Urothelium cell line (cell line): ENCODE measurements at regions not wholly inside any gene's neighbourhood (a gene's known extent, or its start where the extent isn't known, plus 50 kb on each side); places are given as distances from the start of the nearest gene placed in this dataset.

Experiments
- DNase-seq: peaks from one replicate; pipeline ENCODE4 v3.0.0; 2011; ENCODE audit warnings: low spot score, mixed read lengths
- FAIRE-seq: peaks from 2 replicates; lab custom pipeline; 2011; peaks lifted over from hg19 to GRCh38; lab: Jason Lieb, UNC

DNA sequence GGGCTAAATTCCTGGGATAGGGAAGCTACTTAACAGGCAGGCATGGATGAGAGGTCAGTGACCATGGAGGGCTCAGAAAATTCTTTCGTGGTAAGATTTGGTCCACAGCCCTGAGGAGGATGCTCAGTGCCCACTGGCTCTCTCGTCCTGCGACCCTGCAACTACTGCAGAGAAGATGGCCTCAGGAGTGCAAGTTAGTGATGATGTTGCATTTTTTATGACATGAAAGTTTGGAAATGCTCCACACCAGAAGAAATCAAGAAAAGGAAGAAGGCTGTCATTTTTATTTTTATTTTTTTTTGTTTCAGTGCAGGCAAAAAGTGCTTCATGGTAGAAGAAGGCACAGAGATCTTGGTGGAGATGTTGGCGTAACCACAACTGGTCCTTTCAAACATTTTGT lies 238.6 kb upstream of the PARD3B start:
- FAIRE-seq (no peak), DNase-seq (no peak)

DNA sequence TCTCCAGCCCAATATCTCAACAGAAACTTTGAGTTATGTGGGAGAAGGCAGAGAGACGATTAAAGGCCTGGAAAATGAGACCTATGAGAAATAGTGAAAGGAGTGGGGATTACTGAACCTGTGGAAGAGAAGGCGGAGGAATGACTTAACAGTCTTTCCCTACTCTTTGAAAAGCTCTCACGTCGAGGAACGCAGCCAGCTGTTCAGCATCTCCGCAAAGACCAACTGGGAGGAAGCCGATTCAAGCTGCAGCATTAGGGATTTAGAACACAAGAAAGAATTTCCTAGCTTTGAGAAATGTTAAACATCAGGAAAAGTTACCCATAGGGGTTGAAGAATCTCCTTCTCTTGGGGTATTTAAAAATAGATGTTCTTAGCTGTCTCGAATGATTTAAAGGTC lies 233.2 kb upstream of the PARD3B start:
- FAIRE-seq (no peak), DNase-seq (no peak)

DNA sequence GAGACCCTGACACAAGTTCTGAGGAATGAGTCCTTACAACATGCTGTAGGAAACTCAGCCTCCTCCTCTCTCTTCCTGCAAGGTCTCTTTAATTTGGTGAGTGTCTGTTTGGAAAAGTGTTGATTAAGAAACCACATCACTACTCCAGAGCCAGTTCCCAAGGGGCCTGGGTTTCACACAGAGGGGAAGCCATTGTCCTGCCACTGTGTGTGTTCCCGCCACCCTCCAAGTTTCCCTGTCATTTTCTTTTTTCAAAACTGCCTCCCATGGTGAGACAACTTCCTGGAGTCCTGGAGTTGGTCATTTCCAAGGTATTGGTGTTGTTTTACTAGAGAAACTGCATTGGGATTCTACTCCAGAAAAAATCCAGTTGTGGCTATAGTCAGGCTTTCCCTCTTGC lies 232.0 kb upstream of the PARD3B start:
- DNase-seq, result no peak
- FAIRE-seq, result no peak

DNA sequence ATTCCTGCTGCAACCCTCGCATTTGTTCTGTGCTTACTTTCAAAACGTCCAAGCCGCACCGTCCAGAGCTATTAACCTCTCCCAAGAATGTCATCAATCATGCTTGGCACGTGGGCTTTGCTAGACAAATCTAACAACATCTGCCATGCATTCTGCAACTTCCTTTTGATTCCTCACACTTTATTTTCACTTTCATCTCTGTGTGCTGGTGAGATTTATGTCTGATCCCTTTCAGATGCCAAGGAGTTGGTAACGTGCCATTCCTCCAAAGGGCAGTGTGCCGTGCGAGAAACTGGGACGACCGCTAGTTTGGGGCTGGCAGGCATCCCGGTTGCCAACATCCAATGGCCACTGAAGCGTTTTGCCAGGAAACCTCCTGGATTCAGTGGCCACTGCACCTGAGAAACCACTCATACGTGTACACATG lies 230.0 kb upstream of the PARD3B start:
- FAIRE-seq (no peak), DNase-seq (no peak)

DNA sequence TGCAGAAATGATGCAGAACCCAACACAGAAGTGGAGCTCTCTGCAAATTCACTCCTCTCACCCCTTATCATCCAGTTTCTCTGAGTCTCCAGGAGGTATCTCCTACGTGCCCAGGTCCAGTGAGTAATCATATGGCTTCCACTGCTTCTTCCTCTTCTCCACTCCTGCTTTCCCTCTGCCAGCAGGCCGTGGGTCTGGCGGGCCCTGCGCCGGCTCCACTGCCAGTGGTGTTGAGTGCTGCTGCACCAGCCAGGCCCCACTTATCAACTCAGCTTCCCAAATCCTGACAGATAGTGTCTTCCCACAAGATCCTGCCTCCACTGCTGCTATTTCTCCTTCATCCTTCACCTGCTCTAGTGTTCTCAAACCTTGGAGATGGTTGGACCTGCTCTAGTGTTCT lies 227.6 kb upstream of the PARD3B start:
- no peak for FAIRE-seq

DNA sequence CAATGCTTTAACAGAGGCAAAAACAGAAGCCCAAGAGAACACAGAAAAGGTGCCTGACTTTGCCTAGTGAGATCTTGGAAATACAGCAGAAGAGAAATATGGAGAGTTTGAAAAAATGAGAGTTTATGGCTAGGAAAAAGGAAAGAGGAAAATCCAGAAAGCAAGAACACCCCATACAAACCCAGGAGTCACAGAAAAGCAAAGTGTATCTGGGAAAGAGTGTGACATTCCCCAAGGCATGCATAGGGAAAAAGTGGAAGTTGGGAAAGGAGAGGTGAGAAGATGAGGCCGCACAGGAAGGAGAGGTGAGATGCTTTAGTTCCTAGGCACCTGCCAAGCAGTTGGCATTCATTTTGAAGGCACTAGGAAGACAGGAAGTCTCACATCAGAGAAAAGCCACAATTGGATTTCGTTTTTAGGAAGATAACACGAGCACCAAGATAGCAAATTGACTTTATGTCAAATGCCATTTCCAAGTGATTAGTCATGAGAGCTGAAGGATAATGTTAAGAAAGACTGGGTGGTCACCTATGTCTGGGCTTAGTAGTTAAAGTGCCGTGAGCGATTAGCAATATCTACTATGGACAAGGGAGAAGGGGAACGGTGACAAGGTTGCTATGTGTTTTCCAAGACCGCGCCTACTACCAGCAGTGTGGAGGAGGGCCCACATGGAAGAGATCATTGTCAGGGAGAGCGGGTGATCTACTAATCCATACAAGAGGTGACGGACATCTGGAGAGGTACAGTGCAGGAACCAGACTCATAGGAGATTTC lies 224.1 kb upstream of the PARD3B start:
- DNase-seq (no peak), FAIRE-seq (no peak)

More for the DNA sequence above, 227.6 kb upstream of the PARD3B start:
- DNase-seq, result no peak

DNA sequence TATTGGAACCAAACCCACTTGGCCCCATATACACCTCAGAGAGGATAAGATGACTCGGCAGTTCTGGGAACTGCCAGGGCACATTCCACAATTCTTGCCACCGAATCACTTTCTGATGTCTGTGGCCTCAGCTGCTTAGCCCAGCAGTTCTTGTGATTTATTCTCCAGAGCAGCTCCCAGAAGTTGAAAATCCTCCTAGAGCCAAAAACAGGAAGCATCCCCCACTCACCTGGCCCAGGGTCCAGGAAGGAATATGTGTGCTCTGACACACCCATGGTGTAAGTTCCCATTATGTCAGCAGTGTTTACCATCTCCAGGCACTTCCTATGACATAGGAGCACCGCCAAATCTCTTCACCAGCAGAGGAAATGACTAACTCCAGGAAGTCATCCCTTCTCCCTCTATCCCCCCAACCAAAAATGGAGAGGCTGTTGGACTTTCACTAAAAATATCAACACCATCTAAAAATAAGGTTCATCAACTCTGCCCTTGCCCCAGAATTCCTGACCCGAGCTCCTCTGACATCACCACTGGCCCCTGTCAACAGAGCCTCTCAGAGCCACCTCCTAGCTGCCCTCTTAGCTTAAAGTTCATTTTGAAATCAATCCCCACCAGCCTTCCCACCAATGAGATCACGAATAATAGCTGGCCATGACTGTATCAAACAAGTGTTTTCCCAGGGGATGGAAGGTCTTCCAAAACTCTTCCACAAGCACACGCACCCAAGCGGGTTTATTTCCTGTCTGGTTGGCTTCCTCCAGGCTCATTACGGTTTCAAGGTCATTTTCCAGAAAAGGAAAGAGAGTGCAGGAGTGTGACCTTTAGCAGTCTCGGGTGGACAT lies 223.1 kb upstream of the PARD3B start:
- DNase-seq, result peak; percentile 33
- no peak for FAIRE-seq

DNA sequence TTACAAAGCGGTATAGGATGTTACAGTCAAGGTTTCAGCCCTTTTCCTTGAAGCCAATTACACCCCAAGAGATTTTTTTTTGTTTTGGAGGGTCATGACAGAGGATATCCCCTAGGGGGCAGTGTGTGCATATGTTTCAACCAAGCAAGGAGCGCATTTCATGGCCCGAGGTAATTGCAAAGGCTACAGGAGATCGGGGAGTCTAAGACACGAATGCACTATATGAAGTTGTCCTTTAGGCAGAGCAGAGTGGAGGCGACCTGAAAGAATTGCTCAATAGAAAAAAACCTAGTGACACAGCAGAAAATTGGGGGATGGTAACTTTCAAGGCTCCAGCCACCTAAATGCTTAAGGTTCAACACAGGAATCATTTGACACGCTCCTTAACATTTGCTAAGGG lies 219.8 kb upstream of the PARD3B start:
- peak; percentile 56 for DNase-seq
- no peak for FAIRE-seq

DNA sequence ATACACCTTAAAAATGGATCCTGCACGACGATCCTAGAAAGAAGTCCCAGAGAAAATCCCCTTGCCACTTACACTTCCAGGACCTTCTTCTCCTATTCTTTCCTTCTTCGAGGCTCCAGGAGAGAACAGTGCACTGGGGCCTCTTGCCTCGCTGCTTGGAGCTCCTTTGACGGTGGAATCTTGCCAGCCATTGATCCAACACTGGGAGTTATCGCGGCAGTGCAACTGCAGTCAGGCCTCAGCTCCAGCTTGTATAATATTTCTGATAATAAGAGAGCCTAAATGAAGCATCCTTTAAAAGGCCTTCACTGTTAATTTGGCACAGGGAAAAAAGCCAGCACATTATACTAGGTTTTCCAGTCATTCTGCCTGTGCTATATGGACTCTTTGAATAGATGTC lies 216.9 kb upstream of the PARD3B start:
- DNase-seq, result no peak
- FAIRE-seq, result no peak

DNA sequence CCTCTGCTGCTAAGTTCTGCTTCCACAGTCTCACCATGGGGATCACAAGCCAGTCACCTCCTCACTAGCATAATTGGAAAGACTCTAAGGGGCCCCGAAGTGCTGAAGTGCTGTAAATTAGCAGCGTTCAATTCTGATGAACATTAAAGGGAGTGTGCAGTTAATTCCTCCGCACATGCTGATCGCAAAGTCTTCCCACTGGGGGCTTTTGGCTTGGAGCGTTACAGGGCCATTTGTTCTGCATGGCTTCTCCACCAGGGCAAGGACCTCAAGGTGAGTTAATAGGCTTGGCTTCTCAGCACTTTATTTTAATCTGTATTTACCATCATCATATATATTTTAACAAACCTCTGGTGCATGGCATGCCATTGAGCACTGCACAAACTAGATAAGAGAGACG lies 216.3 kb upstream of the PARD3B start:
- FAIRE-seq, result no peak

DNA sequence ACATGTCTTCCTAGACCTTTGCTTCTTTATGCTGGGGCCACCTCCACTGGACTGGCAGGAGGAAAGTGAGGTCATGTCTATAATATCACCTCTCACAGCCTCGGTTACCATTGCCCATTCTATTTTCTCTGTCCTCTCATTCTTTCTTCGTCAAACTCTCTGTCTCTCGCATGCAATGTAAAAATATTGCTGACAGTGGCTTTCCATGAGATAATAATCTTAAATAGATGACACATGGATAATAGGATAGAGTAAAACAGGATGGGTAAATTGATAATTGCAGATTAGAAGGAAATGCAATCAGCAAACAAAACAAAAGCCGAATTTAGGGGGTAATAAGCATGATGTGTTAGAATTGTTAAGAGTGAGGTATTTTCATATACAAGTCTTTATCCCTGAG lies 215.7 kb upstream of the PARD3B start:
- FAIRE-seq, result no peak
- DNase-seq, result no peak

More for the DNA sequence above, 216.3 kb upstream of the PARD3B start:
- DNase-seq, result no peak

DNA sequence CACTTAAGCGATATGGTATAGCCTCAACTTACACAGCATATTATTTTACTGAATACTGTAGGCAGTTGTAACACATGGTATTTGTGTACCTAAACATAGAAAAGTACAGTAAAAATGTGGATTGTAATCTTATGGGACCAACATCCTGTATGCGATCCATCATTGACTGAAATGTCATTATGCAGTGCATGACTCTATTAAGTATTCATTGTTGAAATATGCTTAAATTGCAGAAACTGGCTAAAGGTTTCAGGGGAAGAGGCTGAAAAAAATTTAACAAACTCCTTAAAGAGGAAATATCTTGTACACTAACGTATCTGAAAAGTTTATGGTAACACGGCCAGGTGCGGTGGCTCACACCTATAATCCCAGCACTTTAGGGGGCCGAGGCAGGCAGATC lies 214.1 kb upstream of the PARD3B start:
- no peak for FAIRE-seq

DNA sequence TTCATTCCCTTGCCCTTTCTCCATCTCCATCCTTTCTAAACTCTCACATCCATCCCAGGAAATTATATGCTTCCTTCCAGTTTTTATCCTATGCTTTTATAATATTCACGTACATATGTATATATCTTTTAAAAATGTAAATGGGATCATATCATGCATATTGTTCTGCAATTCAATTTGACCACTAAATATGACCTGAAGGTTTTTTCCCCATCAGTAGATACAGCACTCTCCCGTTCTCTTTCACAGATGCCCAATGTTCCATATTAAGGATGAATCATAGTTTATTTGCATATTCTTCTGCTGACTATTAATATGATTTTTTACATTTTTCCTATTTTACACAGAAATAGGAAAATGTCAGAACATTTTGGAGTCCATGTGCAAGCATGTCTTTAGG lies 213.3 kb upstream of the PARD3B start:
- no peak for DNase-seq
- FAIRE-seq, result no peak

More for the DNA sequence above, 214.1 kb upstream of the PARD3B start:
- DNase-seq, result no peak

DNA sequence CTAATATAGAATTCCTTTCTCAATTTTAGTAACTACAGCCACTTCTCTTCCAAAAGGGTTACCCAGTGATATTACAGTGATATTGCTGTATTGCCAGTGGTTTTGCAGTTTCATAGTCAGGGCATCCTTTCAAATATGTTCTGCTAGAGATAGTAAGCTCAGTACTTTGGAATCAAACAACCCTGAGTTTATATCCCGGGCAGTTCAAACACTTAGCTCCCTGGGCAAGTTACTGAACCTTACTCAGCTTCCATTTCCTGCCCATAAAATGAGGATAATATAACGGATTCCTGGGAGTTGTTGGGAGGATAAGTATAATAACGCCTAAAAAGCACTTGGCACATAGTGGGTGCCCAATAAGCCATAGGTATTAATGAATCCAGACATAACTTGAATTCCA lies 212.6 kb upstream of the PARD3B start:
- no peak for FAIRE-seq
- no peak for DNase-seq

DNA sequence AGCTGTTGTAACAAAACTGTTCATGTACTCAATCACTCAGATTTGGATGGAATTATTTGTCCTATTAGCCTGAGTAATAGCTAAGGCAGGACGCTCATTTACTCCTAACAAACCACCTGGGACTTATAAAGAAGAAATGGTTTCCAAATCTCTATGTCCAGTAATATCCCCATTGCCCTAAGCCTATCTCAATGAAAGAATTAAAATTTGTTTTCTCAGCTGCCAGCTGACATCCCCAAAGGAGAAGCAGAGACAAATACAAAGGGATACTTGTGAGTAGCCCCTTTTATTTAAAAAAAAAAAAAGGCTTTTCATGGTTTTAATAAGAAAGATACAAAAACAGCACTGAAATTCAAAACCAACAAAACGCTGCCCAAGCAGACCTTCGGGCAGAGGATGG lies 211.4 kb upstream of the PARD3B start:
- no peak for FAIRE-seq
- no peak for DNase-seq

DNA sequence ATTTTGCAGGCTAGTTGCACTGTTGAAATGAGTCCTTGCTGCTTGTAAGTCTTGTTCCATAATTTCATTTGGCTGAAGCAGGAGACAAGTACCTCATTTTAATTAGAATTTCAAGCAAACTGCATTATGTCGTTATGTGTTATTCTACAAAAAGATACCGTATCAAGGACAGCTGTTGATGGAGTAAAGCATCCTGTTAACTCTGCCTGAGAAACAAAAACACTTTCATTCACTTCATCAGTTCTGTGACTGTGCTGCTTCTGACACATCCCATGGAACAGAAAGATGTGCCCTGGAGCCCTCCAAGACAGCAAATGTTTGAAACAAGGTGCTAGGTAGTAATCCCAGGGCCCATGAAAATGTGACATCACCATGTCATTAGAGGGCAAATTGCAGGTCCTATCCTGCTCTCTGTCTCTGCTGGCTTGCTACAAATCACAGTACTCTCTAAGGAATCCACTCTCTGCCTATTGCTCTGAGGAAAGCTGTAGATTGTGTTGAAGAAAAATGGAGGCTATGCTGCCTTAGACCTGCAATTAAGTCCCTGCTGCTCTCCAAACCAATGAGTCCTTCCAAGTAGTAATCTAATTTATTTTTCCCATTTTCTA lies 209.7 kb upstream of the PARD3B start:
- DNase-seq, result no peak
- peak; percentile 50 for FAIRE-seq

DNA sequence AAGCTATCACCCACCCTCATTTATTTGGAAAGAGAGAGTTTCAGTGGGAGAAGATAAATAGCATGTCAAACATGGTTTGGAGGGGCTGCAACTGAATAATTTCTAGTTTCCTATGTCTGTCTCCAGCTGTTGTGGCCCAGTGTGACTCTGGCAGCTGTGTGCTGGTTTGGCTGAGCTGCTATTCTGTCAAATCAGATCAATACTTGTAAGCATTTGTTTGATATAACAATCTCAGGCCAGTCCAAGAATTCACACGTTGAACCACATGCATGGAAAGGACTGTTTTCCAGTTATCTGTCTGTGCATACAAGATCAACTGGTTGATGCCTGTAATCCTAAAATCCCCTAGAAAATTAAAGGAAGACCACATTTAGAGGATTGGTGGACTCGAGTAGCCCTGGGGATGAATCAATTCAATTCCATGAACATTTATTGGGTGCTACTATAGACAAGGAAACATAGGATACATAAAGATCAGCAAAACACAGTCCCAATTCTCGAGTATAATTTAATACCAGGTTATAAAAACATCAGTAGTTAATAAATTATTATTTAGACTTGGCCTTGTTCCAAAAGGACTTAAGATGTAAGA lies 209.0 kb upstream of the PARD3B start:
- FAIRE-seq (no peak), DNase-seq (no peak)

DNA sequence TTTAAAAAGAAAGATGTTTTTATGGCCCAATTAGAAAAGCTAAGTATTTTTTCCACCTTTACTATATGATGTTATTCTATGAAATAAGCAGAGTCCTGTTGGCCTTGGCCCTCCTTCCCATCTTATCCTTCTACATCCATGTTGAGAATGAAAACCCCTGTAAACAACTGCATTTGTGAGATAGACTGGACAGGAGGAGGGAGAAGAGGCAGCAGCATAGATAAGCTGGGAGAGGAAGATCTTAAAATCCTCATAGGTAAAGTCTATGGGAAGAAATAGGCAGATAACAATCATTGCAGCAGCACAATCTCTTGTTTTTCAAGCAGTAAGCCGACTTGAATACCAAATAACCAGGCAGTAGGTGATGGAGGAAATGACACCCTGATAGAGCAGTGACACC lies 207.6 kb upstream of the PARD3B start:
- FAIRE-seq (no peak), DNase-seq (no peak)

DNA sequence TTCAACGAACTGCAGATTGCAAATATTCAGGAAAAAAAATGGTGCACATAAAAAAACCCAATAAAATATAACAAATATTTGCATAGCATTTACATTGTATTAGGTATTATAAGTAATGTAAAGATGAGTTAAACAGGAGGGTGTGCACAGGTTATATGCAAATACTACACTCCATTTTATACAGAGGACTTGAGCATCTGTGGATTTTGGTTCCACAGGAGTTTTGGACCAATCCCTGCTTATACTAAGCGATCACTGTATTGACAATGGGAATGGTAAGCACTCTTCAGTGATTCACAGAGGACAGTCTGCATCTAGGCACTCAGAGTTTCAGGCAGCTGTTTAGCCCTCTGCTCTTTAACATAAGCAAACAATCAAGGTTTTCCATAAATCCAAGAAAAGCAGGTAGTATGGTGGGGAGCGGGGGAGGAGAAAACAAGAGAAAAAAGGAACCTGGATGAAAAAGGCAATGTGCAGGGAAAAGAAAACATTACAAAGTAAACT lies 206.0 kb upstream of the PARD3B start:
- no peak for DNase-seq
- no peak for FAIRE-seq

DNA sequence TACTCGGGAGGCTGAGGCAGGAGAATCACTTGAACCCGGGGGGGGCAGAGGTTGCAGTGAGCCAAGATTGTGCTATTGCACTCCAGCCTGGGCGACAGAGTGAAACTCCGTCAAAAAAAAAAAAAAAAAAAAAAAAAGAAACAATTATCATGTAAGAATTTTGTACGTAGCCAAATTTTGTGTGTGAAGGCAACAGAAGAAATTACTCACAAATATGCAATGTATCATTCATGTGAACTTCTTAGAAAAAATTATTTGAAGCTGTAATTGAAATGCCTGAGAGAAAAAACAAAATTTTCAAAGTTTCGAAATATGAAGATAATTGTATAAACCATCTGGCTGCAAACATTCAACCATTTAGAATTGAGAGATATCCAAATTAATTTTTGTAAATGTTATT lies 204.8 kb upstream of the PARD3B start:
- FAIRE-seq, result no peak

DNA sequence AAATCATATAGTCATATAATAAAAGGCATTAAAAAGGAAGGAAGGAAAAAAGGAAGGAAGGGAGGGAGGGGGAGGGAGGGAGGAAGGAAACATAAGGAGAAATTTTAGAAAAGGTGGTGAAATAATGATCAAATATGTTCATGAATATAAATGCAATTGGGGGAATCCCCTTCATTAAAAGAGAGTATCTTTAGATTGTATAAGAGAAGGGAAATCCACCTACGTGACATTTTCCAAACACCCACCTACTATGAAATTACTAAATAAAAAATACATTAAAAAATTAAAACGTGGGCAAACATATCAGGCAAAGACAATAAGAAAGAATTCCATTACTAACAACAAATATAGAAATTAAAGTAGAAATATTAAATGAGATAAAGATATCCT lies 203.4 kb upstream of the PARD3B start:
- FAIRE-seq (no peak), DNase-seq (no peak)

More for the DNA sequence above, 204.8 kb upstream of the PARD3B start:
- DNase-seq, result no peak
